ENCODE measurements at regions not wholly inside any gene's neighbourhood (a gene's known extent, or its start where the extent isn't known, plus 50 kb on each side); places are given as distances from the start of the nearest gene placed in this dataset.

GRCh38 chr15:49718234-49718633, 97.4 kb downstream of the DTWD1 start:
- no peak for TF ChIP-seq ZNF565 (CRISPR knock-in tag; conservative IDR thresholded peaks at IDR 0.05; ENCODE audit: low read depth)
- TF ChIP-seq PATZ1 (CRISPR knock-in tag; IDR thresholded peaks at IDR 0.05; ENCODE audit: borderline replicate concordance): no peak
- TF ChIP-seq BACH2 (CRISPR knock-in tag; IDR thresholded peaks at IDR 0.05; ENCODE audit: borderline replicate concordance): no peak
- no peak for TF ChIP-seq ZC3H10 (CRISPR knock-in tag; IDR thresholded peaks at IDR 0.05)
- TF ChIP-seq ZNF8 (CRISPR knock-in tag; IDR thresholded peaks at IDR 0.05): no peak
- TF ChIP-seq CSDC2 (CRISPR knock-in tag; IDR thresholded peaks at IDR 0.05): no peak
- TF ChIP-seq OSR1 (CRISPR knock-in tag; IDR thresholded peaks at IDR 0.05): no peak
- TF ChIP-seq TSHZ2 (CRISPR knock-in tag; IDR thresholded peaks at IDR 0.05): no peak
- no peak for TF ChIP-seq PPARA (CRISPR knock-in tag; IDR thresholded peaks at IDR 0.05; ENCODE audit: borderline replicate concordance)
- no peak for TF ChIP-seq ZNF70 (CRISPR knock-in tag; IDR thresholded peaks at IDR 0.05)
- ATAC-seq: no peak

- TF ChIP-seq CSRNP3 (CRISPR knock-in tag; IDR thresholded peaks at IDR 0.05): no peak
- TF ChIP-seq TOX (CRISPR knock-in tag; IDR thresholded peaks at IDR 0.05; ENCODE audit: borderline replicate concordance): no peak
- no peak for TF ChIP-seq ZFP30 (CRISPR knock-in tag; IDR thresholded peaks at IDR 0.05)
- TF ChIP-seq ZC3H10 (CRISPR knock-in tag; IDR thresholded peaks at IDR 0.05): no peak
- no peak for TF ChIP-seq BACH2 (CRISPR knock-in tag; IDR thresholded peaks at IDR 0.05; ENCODE audit: borderline replicate concordance)
- no peak for TF ChIP-seq TCF4 (CRISPR knock-in tag; IDR thresholded peaks at IDR 0.05; ENCODE audit: borderline replicate concordance)
- TF ChIP-seq PATZ1 (CRISPR knock-in tag; IDR thresholded peaks at IDR 0.05; ENCODE audit: borderline replicate concordance): no peak
- TF ChIP-seq CREB5 (CRISPR knock-in tag; IDR thresholded peaks at IDR 0.05; ENCODE audit: low read depth): no peak
- TF ChIP-seq ZFP3 (CRISPR knock-in tag; IDR thresholded peaks at IDR 0.05): no peak
- no peak for TF ChIP-seq ARNTL (CRISPR knock-in tag; IDR thresholded peaks at IDR 0.05; ENCODE audit: borderline replicate concordance, low read depth)
- no peak for TF ChIP-seq RARB (CRISPR knock-in tag; IDR thresholded peaks at IDR 0.05)
- TF ChIP-seq TSHZ2 (CRISPR knock-in tag; IDR thresholded peaks at IDR 0.05): no peak
- TF ChIP-seq ZNF8 (CRISPR knock-in tag; IDR thresholded peaks at IDR 0.05): no peak
- TF ChIP-seq GLIS3 (CRISPR knock-in tag; IDR thresholded peaks at IDR 0.05): no peak
- TF ChIP-seq ZNF70 (CRISPR knock-in tag; IDR thresholded peaks at IDR 0.05): no peak
- no peak for TF ChIP-seq ZNF565 (CRISPR knock-in tag; conservative IDR thresholded peaks at IDR 0.05; ENCODE audit: low read depth)
- no peak for TF ChIP-seq OSR1 (CRISPR knock-in tag; IDR thresholded peaks at IDR 0.05)
- no peak for ATAC-seq
Observed at GRCh38 chr15:49718846-49719245, 98.0 kb downstream of the DTWD1 start.
